SU-DHL-6 (cell line): ENCODE measurements at regions not wholly inside any gene's neighbourhood (a gene's known extent, or its start where the extent isn't known, plus 50 kb on each side); places are given as distances from the start of the nearest gene placed in this dataset.

Experiments used
- H2AFZ ChIP-seq: fragments of 200-600 bp; sonication (generic); 2 replicates; pipeline ENCODE4 v1.6.1; 2014; ENCODE audit warnings: low read depth, mild to moderate bottlenecking, moderate library complexity, mixed read lengths, antibody characterized with exemption, low read length; ENCODE audit not compliant: severe bottlenecking
- H3F3A ChIP-seq: fragments of 200-600 bp; shearing (Covaris generic); 2 replicates; pipeline ENCODE4 v1.6.0; 2016; ENCODE audit warnings: antibody characterized with exemption, mild to moderate bottlenecking; ENCODE audit not compliant: insufficient read depth
- H3K27ac ChIP-seq: fragments of 200-600 bp; sonication (generic); 2 replicates; pipeline ENCODE4 v1.5.1; 2016; ENCODE audit warnings: low read depth, mild to moderate bottlenecking, low read length, moderate library complexity, mixed read lengths
- H3K27me3 ChIP-seq: fragments of 200-600 bp; sonication (generic), shearing (Covaris generic); 2 replicates; pipeline ENCODE4 v1.6.0; 2014; ENCODE audit warnings: mild to moderate bottlenecking, low read length
- H3K36me3 ChIP-seq: fragments of 200-600 bp; sonication (generic); 2 replicates; pipeline ENCODE4 v1.6.1; 2014; ENCODE audit warnings: mild to moderate bottlenecking, low read length, mixed read lengths
- H3K4me2 ChIP-seq: fragments of 300-600, 200-600 bp; shearing (Covaris generic), sonication (generic); 2 replicates; pipeline ENCODE4 v1.6.0; 2014; ENCODE audit warnings: low read length, low read depth, mild to moderate bottlenecking; ENCODE audit not compliant: poor library complexity, severe bottlenecking
- H3K4me3 ChIP-seq: fragments of 200-600 bp; sonication (generic); 2 replicates; pipeline ENCODE4 v1.5.1; 2014; ENCODE audit warnings: antibody characterized with exemption, low read length, mild to moderate bottlenecking, mixed read lengths; ENCODE audit not compliant: insufficient read depth, poor library complexity, severe bottlenecking
- H3K79me2 ChIP-seq: fragments of 200-600 bp; sonication (generic); 2 replicates; pipeline ENCODE4 v1.6.1; 2014; ENCODE audit warnings: mild to moderate bottlenecking, low read length, moderate library complexity; ENCODE audit not compliant: insufficient read depth
- H3K9ac ChIP-seq: fragments of 200-600 bp; sonication (generic); 2 replicates; pipeline ENCODE4 v1.7.0; 2014; ENCODE audit warnings: mild to moderate bottlenecking, low read length
- H3K9me2 ChIP-seq: fragments of 200-600 bp; sonication (generic); replicated peaks from 2 replicates; pipeline ENCODE4 v1.6.1; 2014; ENCODE audit warnings: low read length; ENCODE audit not compliant: insufficient read depth
- H3K9me3 ChIP-seq: fragments of 200-600 bp; sonication (generic); 2 replicates; pipeline ENCODE4 v1.6.1; 2014; ENCODE audit warnings: low read length, mixed read lengths; ENCODE audit not compliant: insufficient read depth
- H4K20me1 ChIP-seq: fragments of 200-600 bp; sonication (generic); 2 replicates; pipeline ENCODE4 v1.6.1; 2014; ENCODE audit warnings: low read depth, mild to moderate bottlenecking, antibody characterized with exemption, low read length, moderate library complexity, mixed read lengths
- EZH2phosphoT487 ChIP-seq: fragments of 200-600 bp; sonication (generic), shearing (Covaris generic); conservative IDR thresholded peaks from 2 replicates; pipeline ENCODE4 v1.6.1; 2018; ENCODE audit warnings: mild to moderate bottlenecking, antibody characterized with exemption, low read length, moderate library complexity, mixed read lengths
- TF ChIP-seq, protein P1 (sequence below): fragments of 200-600 bp; sonication (generic); IDR thresholded peaks from one replicate; pipeline ENCODE4 v1.5.1; 2017; ENCODE audit warnings: antibody characterized with exemption, mild to moderate bottlenecking, low read length, moderate library complexity; ENCODE audit not compliant: insufficient read depth, poor library complexity, severe bottlenecking

- Histone ChIP-seq H4K20me1 (0 out of 2 replicates have a peak, but pooled peaks cover 3% of the 10 kb centered on the region), H3K4me2 (no peak overlapping the region)
These were observed 126.9 kb downstream of the SLC25A47 start for GRCh38 chr14:100450049-100450448.

DNA sequence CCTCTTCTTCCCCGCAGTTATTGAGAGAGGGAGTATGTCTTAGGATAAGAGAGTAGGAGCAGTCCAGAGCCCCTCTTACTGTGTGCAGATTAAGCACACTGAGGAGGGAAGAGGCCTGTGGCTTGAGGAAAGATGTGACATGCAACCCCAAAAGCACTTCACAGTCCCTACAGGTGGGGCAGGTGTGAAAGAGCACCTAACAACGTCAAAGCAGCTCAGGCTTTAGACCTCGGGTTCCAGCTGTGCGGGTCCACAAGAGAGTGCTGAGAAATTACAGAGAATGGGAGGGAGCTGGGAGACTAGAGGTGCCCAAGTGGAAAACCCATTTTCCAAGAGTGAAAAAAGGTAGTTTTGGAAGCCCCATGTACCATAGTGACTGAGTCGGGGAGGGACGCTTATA is 127.6 kb downstream of the SLC25A47 start:
- 0 out of 2 replicates have a peak, but pooled peaks cover 3% of the 10 kb centered on the region for H4K20me1 ChIP-seq
- H3K4me3 ChIP-seq = no peak overlapping the region
- H3K27me3 ChIP-seq = no peaks in the 10 kb centered on the region
- no peak overlapping the region for H3K4me2 ChIP-seq
- H2AFZ ChIP-seq = no peak overlapping the region
- H3K9me2 ChIP-seq = no peaks in the 10 kb centered on the region
- TF ChIP-seq EZH2phosphoT487 = no peak
- TF ChIP-seq, protein P1, sequence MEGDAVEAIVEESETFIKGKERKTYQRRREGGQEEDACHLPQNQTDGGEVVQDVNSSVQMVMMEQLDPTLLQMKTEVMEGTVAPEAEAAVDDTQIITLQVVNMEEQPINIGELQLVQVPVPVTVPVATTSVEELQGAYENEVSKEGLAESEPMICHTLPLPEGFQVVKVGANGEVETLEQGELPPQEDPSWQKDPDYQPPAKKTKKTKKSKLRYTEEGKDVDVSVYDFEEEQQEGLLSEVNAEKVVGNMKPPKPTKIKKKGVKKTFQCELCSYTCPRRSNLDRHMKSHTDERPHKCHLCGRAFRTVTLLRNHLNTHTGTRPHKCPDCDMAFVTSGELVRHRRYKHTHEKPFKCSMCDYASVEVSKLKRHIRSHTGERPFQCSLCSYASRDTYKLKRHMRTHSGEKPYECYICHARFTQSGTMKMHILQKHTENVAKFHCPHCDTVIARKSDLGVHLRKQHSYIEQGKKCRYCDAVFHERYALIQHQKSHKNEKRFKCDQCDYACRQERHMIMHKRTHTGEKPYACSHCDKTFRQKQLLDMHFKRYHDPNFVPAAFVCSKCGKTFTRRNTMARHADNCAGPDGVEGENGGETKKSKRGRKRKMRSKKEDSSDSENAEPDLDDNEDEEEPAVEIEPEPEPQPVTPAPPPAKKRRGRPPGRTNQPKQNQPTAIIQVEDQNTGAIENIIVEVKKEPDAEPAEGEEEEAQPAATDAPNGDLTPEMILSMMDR = no peak
- H3K79me2 ChIP-seq = no peaks in the 10 kb centered on the region
- no peak overlapping the region for H3K9ac ChIP-seq
- no peak overlapping the region for H3K27ac ChIP-seq
- no peaks in the 10 kb centered on the region for H3K36me3 ChIP-seq
- H3K9me3 ChIP-seq = no peaks in the 10 kb centered on the region
- H3F3A ChIP-seq = no peaks in the 10 kb centered on the region

More at GRCh38 chr14:100450049-100450448, 126.9 kb downstream of the SLC25A47 start:
- Histone ChIP-seq H3K79me2 (no peaks in the 10 kb centered on the region), H3F3A (no peaks in the 10 kb centered on the region), H2AFZ (no peak overlapping the region), H3K27me3 (no peaks in the 10 kb centered on the region), H3K9ac (no peak overlapping the region), H3K9me2 (no peaks in the 10 kb centered on the region), H3K27ac (no peak overlapping the region), H3K4me3 (no peak overlapping the region), H3K9me3 (no peaks in the 10 kb centered on the region), H3K36me3 (no peaks in the 10 kb centered on the region)
- TF ChIP-seq, protein P1 = no peak
- TF ChIP-seq EZH2phosphoT487 = no peak

DNA sequence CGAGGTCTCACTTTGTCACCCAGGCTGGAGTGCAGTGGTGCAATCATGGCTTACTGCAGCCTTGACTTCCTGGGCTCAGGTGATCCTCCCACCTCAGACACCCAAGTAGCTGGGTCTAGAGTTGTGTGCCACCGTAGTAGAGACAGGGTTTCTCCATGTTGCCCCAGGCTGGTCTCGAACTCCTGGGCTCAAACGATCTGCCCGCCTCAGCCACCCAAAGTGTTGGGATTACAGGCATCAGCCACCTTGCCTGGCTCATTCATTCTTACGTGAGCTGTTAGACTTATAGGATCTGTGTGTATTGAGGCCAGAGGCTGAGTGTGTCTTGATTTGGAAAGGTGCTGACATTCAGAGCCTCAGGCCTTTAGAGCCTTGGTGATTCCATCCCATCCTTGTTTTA is 128.1 kb downstream of the SLC25A47 start:
- Histone ChIP-seq H3K9ac (no peak overlapping the region), H2AFZ (no peak overlapping the region), H3K27me3 (no peaks in the 10 kb centered on the region), H4K20me1 (0 out of 2 replicates have a peak, but pooled peaks cover 3% of the 10 kb centered on the region), H3K9me3 (no peaks in the 10 kb centered on the region), H3K36me3 (no peaks in the 10 kb centered on the region), H3K79me2 (no peaks in the 10 kb centered on the region), H3K27ac (no peak overlapping the region), H3K9me2 (no peaks in the 10 kb centered on the region), H3F3A (no peaks in the 10 kb centered on the region), H3K4me3 (no peak overlapping the region), H3K4me2 (no peak overlapping the region)
- TF ChIP-seq EZH2phosphoT487 = no peak
- TF ChIP-seq, protein P1 = no peak
